Transverse colon (tissue), 4 donors: ENCODE measurements at regions not wholly inside any gene's neighbourhood (a gene's known extent, or its start where the extent isn't known, plus 50 kb on each side); places are given as distances from the start of the nearest gene placed in this dataset.

Source experiments
- CTCF ChIP-seq, 5 experiments: fragments of 200-600 bp in 3 of 5; fragments of 450-650 bp in 2 of 5; sonication (generic) in 3 of 5; IDR thresholded peaks; 1 replicate in 2 of 5; 2 replicates in 3 of 5; pipeline ENCODE4 v1.5.1; 2016 to 2017; ENCODE audit warnings: antibody characterized with exemption in 5 of 5, inconsistent platforms in 3 of 5, mild to moderate bottlenecking in 2 of 5, moderate library complexity in 1 of 5
- POLR2A ChIP-seq: fragments of 450-650 bp; IDR thresholded peaks from one replicate; pipeline ENCODE4 v1.6.1; 2016; ENCODE audit warnings: antibody characterized with exemption, mild to moderate bottlenecking, moderate library complexity
- POLR2AphosphoS5 ChIP-seq, 3 donors: sonication (generic); formaldehyde crosslinking; IDR thresholded peaks; one replicate each; pipeline ENCODE4 v1.6.1; 2016; ENCODE audit warnings: antibody characterized with exemption in 3 of 3

GRCh38 chr4:124486423-124486822 lies 226.1 kb downstream of the ANKRD50 start:
- TF ChIP-seq CTCF (IDR thresholded peaks at IDR 0.05) (no peak), POLR2A (no peak), POLR2AphosphoS5 (IDR thresholded peaks at IDR 0.05) (no peak)
